Activated naive CD4-positive, alpha-beta T cell treated with anti-CD3 and anti-CD28 coated beads, Interleukin-2, amount 50 U/mL, for 72 hours (primary cell): ENCODE measurements at regions not wholly inside any gene's neighbourhood (a gene's known extent, or its start where the extent isn't known, plus 50 kb on each side); places are given as distances from the start of the nearest gene placed in this dataset.

Experiments
- ATAC-seq, 2 donors: fragments of 150-1000 bp; cut with Tn5 transposase; 2 replicates each; pipeline ENCODE4 v1.10.0; 2021; ENCODE audit warnings: mild to moderate bottlenecking in 2 of 2, moderate library complexity in 2 of 2
- DNase-seq, 2 donors: peaks; one replicate each; pipeline ENCODE4 v3.0.0; 2021 to 2022; ENCODE audit warnings: low spot score in 2 of 2
- H3K27ac Mint-ChIP-seq, 2 donors: one replicate each; pipeline ENCODE4 v1.8.0; 2022; ENCODE audit warnings: mild to moderate bottlenecking in 2 of 2, mixed read lengths in 2 of 2
- H3K36me3 Mint-ChIP-seq, 2 donors: one replicate each; pipeline ENCODE4 v1.8.0; 2022; ENCODE audit warnings: mixed read lengths in 2 of 2
- H3K9me3 Mint-ChIP-seq, 2 donors: one replicate each; pipeline ENCODE4 v1.8.0; 2022; ENCODE audit warnings: mixed read lengths in 2 of 2

DNA sequence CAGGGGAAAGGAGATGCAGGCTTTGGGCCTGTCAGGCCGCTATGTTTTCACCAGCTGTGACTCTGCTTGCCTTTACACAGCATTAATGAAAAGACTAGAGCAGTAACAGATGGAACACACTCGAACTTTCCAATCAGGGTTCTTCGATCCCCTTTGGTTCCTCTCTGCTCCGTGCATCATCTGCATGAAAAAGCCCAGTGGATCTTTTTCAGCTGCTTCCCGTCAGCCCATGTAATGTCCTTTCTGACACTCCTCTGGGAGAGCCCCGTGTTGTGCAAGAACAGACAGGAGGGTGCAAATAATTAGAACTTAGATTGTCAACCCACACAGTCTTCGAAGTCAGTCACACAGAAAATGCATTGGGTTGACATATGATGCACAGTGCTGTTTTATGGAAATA, 448.9 kb upstream of the ZNF462 start:
- no peak overlapping the region for H3K27ac Mint-ChIP-seq
- H3K36me3 Mint-ChIP-seq: no peaks in the 10 kb centered on the region
- H3K9me3 Mint-ChIP-seq: peaks cover 8% of the 10 kb centered on the region in 2 donors
- DNase-seq (no peak), ATAC-seq (no peak)

DNA sequence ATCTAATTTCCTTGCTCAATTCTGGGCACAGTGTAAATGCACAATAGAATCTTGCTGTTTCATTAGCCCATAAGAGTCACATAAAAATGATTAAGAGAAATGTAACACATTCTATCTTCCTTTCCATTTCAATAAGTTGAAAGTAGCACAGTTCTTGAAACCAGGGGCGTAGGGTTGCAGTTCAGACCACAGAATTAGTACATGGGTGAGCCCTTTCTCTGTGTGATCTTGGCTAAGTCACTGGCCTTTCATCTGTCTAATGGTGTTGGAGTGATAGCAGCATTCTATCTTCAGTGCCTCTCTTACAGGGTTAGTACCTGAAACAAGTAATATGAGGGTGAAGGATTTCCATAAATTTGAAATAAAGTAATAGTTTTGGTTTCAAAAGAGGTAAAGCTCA, 445.3 kb upstream of the ZNF462 start:
- no peaks in the 10 kb centered on the region for H3K36me3 Mint-ChIP-seq
- ATAC-seq: no peak

DNA sequence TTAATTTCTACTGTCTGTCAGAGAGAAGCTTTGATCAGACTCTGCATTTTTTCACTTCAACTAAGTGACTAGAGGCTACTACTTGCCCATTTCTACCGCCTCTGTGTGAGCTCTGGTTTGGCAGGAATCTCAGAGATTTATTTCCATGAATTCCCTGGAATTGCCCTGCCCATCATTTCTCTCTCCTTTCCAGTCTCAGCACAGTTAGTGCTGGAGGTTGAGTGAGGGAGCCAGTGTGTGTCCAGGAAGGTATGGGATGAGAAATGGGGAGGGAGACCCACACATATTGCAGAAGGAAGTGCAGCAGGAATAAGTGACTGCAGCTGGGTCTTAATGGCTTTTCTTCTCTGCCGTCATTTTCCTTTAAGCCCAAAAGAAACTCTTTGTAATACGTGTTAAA, 443.1 kb upstream of the ZNF462 start:
- Mint-ChIP-seq H3K9me3 (peaks cover 13 to 15% of the 10 kb centered on the region in 2 donors), H3K36me3 (peaks cover 0 to 5% of the 10 kb centered on the region in 2 donors), H3K27ac (no peak overlapping the region)
- DNase-seq (no peak), ATAC-seq (no peak)

More for the DNA sequence above, 445.3 kb upstream of the ZNF462 start:
- H3K9me3 Mint-ChIP-seq: peaks cover 8 to 15% of the 10 kb centered on the region in 2 donors
- H3K27ac Mint-ChIP-seq: no peak overlapping the region
- DNase-seq: no peak

DNA sequence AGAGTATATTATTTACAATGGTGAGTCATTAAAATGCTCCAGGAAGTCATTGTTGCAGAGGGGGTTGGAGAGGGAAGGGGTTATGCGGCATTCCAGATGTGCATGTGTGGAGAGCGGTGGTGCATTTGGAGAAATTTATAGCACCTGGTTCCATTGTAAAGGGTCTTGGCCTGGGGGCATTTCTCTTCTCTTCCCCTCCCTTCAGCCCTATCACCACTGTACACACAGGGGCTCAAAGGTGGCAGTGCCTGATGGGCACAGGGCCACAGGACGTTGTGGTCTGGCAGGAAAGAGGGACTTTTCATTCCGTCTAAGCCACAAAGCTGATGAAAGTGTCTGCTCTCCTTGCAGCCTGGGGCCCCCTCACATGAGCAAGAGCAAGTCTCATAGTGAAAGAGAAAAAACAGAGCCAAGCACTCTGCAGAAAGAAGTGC, 442.4 kb upstream of the ZNF462 start:
- peaks cover 0 to 5% of the 10 kb centered on the region in 2 donors for H3K36me3 Mint-ChIP-seq
- ATAC-seq: peak in 1 of 2 donors; percentile 44
- H3K9me3 Mint-ChIP-seq: peaks cover 13 to 15% of the 10 kb centered on the region in 2 donors
- H3K27ac Mint-ChIP-seq: no peak overlapping the region
- DNase-seq: no peak

DNA sequence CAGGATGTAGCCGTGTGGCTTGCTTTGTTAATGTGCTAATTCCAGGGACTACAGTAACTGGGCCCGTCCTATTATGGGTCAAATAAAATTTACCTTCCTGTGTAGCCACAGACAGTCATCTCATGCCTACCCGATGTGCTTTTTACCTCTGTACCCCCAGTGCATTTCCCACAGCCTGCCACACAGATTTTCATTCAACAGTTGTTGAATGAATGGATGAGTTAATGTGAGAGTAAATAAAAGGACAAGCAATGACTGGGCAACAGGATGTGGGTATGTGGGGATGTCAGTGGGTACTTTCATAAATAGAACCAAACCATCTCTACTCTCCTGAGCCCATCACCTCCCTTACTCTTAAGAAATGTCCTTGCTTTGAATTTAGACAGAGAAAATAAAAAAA, 441.2 kb upstream of the ZNF462 start:
- H3K27ac Mint-ChIP-seq: no peak overlapping the region
- H3K9me3 Mint-ChIP-seq: peaks cover 8 to 11% of the 10 kb centered on the region in 2 donors
- DNase-seq: no peak
- ATAC-seq: peak in 1 of 2 donors; percentile 50
- H3K36me3 Mint-ChIP-seq: peaks cover 0 to 5% of the 10 kb centered on the region in 2 donors

DNA sequence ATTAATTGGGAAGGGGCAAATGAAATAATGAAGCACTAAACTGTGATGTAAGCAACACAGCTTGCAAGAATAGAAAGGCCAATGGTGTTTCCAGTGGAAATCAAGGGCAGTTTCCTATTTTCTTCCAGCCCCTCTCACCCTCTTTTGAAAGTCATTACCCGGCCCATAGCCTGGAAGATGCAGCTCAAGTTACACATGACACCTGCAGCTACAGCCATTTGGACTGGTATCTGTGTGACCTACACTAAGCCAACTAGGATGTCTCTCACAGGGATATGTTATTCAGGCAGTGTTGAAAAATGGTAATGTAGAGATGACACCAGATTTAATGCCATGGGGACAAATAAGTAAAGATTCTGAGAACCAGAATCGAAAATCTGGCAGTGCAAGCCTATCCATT, 439.4 kb upstream of the ZNF462 start:
- ATAC-seq (no peak), DNase-seq (no peak)
- H3K36me3 Mint-ChIP-seq: peaks cover 0 to 5% of the 10 kb centered on the region in 2 donors
- H3K27ac Mint-ChIP-seq: no peak overlapping the region
- H3K9me3 Mint-ChIP-seq: peaks cover 4 to 11% of the 10 kb centered on the region in 2 donors

DNA sequence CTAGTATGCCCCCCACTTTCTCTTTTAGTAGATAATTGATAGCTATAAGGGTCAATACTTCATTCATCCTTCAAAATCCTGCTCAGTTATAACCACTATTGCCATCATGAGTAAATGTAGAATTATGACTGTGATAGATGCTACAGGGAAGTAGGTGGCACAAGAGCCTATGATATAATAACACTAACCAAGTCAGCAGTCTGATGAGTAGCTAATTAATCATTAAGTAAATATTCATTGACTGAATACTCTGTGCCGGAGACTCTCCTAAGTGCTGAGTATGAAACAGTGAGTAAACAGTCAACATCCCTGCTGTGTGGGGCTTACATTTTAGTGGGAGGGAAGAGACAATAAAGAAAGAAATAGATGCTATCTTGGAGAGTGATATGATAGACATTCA, 430.3 kb upstream of the ZNF462 start:
- ATAC-seq (no peak), DNase-seq (no peak)
- H3K27ac Mint-ChIP-seq: no peak overlapping the region
- H3K9me3 Mint-ChIP-seq: peaks cover 15 to 17% of the 10 kb centered on the region in 2 donors
- H3K36me3 Mint-ChIP-seq: no peaks in the 10 kb centered on the region

DNA sequence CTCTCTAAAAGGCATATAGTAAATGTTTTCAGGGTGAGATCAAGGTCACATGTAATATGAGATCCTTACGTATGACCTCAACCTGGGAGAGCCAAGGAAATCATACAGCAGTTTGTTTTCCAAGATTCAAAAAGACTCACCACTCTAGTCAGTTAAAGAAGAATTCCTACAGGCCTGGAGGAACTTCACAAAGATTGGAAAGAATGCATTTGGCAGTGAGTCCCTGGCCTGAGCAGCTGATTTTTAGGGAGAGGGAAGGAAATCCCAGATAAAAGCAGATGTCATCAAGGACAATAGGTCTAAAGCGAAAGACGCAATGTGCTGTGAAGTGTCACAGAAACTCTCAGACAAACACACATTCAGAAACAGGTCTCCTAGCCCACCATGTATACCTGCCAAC, 424.0 kb upstream of the ZNF462 start:
- no peak overlapping the region for H3K27ac Mint-ChIP-seq
- peaks cover 20 to 34% of the 10 kb centered on the region in 2 donors for H3K9me3 Mint-ChIP-seq
- ATAC-seq (no peak), DNase-seq (no peak)
- H3K36me3 Mint-ChIP-seq: peaks cover 0 to 6% of the 10 kb centered on the region in 2 donors

DNA sequence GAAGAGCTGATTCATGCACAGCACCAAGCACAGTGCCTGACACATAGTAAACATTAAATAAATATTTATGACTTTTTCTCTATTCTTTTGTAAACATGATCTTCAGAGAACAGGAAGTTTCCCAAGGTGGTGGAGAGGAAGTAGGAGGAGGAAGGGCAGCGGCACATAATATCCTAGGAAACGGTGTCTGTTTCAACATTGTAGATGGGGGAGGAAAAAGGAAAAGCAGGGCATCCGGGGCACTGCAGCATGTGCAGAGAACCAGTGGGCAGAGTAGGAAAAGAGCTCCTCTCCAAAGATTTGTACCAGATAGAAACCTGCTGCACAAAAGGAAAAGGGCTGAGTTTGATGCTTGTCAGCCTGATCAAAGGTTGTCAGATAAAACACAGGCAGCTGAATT, 421.7 kb upstream of the ZNF462 start:
- ATAC-seq (no peak), DNase-seq (no peak)
- Mint-ChIP-seq H3K9me3 (peaks cover 17 to 25% of the 10 kb centered on the region in 2 donors), H3K27ac (no peak overlapping the region), H3K36me3 (peaks cover 0 to 6% of the 10 kb centered on the region in 2 donors)

DNA sequence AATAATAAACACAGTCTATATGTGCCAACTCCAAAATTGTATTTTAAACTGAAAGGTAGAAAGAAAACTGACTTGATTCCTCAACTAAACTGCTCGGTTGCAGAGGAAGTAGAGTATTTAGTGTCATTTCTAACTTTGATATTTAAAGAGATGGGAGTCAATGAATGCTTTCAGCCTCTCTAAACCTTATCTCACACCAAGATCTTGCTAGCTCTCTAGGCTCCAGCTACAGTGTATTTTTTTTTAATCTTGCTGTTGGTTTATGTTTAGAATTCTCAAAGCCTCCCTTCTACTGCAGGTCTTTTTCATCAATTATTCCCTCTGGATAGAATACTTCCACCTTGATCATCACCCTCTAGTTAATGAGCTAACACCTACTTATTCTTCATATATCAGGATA, 419.4 kb upstream of the ZNF462 start:
- Mint-ChIP-seq H3K9me3 (peaks cover 26 to 29% of the 10 kb centered on the region in 2 donors), H3K36me3 (peaks cover 0 to 6% of the 10 kb centered on the region in 2 donors), H3K27ac (no peak overlapping the region)
- DNase-seq (no peak), ATAC-seq (no peak)

DNA sequence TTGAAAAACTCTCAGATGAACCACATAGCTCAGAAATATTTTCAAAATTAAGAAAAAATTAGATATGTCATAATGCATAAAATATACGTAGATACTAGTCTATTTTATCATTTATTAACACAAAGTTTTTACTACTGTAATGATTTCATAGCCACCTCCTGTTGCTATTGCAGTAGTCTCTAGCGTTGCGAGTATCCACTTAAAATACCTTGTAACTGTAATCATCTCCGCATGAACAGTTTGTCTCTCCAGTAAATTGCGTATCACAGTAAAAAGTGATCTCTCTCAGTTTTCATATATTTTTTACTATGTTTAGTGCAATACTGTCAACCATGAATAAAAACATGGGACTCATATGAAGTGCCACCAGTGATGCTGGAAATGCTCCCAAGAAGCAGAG, 417.9 kb upstream of the ZNF462 start:
- H3K9me3 Mint-ChIP-seq: peaks cover 21 to 24% of the 10 kb centered on the region in 2 donors
- no peak overlapping the region for H3K27ac Mint-ChIP-seq
- DNase-seq: no peak
- no peak for ATAC-seq
- H3K36me3 Mint-ChIP-seq: no peaks in the 10 kb centered on the region

DNA sequence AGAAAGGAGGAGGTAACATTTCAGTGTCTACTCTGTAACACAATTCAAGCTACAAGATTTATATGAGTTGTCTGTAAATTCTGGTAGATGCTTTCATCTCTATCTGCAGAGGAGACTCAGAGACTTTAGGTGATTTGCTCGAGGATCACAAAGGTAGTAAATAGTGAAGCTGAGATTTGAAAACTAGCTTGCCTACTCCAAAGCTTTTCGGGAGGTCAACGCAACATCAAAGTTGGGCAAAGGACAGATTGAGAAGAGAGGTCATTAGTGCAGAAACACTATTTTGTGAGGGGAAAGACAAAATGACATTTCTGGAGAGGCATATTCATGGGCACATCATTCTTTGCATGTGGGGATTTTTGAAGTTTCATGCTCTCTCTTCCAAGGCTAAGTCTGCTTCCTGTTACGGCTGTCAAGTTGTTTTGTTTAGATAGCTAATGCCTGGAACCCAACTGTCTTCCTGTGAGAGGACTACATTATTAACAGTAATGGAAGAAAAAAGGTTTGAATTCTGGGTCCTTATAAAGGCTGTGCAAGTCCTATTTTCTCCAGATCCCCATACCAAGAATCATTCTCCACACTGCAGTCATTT, 413.5 kb upstream of the ZNF462 start:
- no peak overlapping the region for H3K27ac Mint-ChIP-seq
- H3K9me3 Mint-ChIP-seq: peaks cover 9 to 18% of the 10 kb centered on the region in 2 donors
- no peaks in the 10 kb centered on the region for H3K36me3 Mint-ChIP-seq
- DNase-seq (no peak), ATAC-seq (no peak)

DNA sequence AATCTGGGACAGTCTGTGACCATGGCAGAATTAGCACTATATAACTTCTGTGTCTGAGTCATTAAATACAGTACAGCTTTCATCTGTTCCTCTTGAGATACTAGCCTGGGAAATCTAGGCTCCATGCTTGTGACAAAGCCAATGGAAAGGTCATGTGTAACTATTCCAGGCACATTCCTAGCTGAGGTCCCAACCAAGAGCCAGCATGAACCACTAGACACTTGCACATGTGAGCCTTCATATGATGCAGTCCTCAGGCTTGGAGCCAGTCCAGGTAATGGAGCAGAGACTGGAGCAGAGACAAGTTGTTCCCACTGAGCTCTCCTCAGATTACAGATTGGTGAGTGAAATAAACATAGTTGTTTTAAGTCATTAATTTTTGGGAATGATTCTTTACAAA, 412.4 kb upstream of the ZNF462 start:
- Mint-ChIP-seq H3K27ac (no peak overlapping the region), H3K36me3 (no peaks in the 10 kb centered on the region), H3K9me3 (peaks cover 9 to 15% of the 10 kb centered on the region in 2 donors)
- DNase-seq (no peak), ATAC-seq (no peak)

DNA sequence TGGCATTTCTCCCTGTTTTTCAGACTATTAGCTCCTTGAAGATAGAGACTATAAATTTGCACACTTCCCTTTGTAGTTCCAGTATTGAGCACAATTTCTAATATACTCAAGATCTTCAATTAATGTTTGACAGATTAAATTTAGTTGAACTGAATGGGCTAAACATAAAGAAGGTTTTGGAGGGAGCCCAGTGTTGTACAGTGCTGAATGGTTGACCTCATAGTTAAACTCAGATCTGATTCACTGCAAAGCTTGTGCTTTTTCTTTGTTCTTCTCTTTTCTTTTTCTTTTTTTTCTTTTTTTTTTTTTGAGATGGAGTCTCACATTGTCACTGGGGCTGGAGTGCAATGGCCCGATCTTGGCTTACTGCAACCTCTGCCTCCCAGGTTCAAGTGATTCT, 411.7 kb upstream of the ZNF462 start:
- Mint-ChIP-seq H3K36me3 (no peaks in the 10 kb centered on the region), H3K9me3 (peaks cover 9 to 15% of the 10 kb centered on the region in 2 donors), H3K27ac (no peak overlapping the region)
- ATAC-seq (no peak), DNase-seq (no peak)

DNA sequence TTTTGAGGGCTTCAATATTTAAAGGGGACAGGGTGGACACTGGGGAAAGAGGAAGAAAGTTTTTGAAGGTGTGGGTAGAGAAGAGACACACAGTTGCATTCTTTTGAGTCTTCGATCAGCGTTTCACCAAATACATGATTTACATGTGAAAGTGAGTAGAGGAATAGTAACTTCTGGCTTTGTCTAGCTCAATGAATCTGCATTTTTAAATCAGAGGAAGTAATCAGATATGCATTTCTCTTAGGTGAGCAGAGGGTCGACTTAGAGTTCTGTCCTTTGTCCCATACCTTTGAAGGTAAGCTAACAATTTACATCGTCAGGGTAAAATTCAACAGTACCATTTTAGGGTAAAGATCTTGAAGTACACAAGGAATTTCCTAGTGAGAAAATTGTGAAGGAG, 406.4 kb upstream of the ZNF462 start:
- H3K9me3 Mint-ChIP-seq: peaks cover 16 to 17% of the 10 kb centered on the region in 2 donors
- H3K27ac Mint-ChIP-seq: no peak overlapping the region
- ATAC-seq (no peak), DNase-seq (no peak)
- peaks cover 0 to 4% of the 10 kb centered on the region in 2 donors for H3K36me3 Mint-ChIP-seq

DNA sequence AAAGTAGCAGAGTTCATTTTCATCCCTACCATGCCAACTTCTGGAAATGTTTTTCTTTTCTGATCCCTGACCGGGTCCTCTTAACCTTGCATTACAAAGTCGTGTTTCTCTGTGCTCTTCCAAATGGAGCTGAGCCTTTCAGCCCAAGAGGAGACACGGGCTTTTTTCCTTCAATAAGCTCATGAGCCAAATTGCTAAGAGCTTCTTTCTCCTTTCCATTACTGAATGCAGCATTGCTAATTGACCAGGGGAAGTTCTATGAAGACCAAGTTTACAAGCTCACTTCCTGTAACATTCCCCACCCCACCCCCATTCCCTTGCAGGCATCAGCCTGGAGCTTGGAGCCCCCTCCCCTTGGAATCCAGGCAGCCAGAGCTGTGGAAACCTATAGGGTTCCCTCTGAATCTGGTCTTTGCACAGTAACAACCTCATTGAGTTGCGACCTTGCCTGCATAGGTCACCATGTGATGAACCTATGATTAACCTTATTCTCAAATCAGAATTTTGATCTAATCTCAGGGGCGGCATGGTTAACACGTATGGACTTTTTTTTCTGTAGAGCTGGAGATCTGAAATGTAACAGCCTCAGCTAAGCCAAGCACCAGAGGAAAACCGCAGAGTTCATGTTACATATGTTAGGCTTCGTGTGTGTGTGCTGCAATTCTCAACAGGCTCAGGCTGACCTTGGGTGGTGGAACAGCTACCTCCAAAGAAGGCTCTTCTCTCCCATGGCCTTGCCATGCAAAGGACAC, 395.7 kb upstream of the ZNF462 start:
- H3K27ac Mint-ChIP-seq: no peak overlapping the region
- no peak for ATAC-seq
- peaks cover 20 to 24% of the 10 kb centered on the region in 2 donors for H3K9me3 Mint-ChIP-seq
- H3K36me3 Mint-ChIP-seq: no peaks in the 10 kb centered on the region
- DNase-seq: no peak

DNA sequence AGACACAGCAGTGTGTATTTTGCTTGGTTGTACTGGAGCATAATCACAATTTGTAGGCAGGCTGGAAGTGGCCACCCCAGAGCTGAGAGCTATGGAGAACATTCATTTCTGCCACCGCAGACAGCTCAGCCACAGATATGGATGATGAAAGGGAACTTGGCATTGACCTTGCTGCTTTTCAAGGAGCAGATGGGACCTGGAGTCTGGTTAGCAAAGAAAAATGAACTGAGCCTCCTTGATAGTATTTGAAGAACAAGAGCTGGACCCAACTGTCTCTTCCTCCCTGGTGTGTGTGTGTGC, 395.2 kb upstream of the ZNF462 start:
- DNase-seq (no peak), ATAC-seq (no peak)
- H3K27ac Mint-ChIP-seq: no peak overlapping the region
- peaks cover 19 to 22% of the 10 kb centered on the region in 2 donors for H3K9me3 Mint-ChIP-seq
- no peaks in the 10 kb centered on the region for H3K36me3 Mint-ChIP-seq

DNA sequence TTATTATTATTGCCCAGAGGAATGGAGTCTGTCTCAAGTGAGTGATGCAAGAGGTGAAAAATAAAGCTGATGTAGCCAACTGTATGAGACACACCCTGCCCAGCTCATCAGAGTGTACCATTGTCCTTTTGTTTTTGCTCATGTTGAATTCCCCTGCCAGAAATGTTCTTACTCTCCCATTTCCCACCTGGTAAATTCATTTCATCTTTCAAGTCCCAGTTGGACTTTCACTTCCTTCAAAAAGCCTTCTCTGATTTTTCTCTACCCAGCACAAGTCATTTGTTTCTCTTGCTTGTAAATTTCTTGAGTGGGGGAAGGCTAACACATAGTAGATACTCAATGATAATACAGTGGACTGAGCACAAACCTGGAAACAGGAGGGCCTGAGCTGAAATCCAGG, 394.5 kb upstream of the ZNF462 start:
- H3K36me3 Mint-ChIP-seq: no peaks in the 10 kb centered on the region
- no peak for DNase-seq
- peaks cover 19 to 22% of the 10 kb centered on the region in 2 donors for H3K9me3 Mint-ChIP-seq
- H3K27ac Mint-ChIP-seq: no peak overlapping the region
- ATAC-seq: no peak
